AG04450 (cell line): ENCODE measurements at regions not wholly inside any gene's neighbourhood (a gene's known extent, or its start where the extent isn't known, plus 50 kb on each side); places are given as distances from the start of the nearest gene placed in this dataset.

ENCODE experiments used
- CTCF ChIA-PET: fragments of 300-600, 350-600 bp; formaldehyde crosslinking; extraction: SDS; loops from one replicate; lab custom pipeline; 2022; ENCODE audit warnings: antibody characterized with exemption, inconsistent platforms; lab: Charles Lee
- POLR2A ChIA-PET: fragments of 350-600 bp; formaldehyde crosslinking; extraction: SDS; loops from one replicate; lab custom pipeline; 2021; ENCODE audit warnings: antibody characterized with exemption, inconsistent platforms; lab: Yijun Ruan, JAX
- DNase-seq: peaks from one replicate; pipeline ENCODE4 v3.0.0-alpha.2; 2011; ENCODE audit warnings: low read depth, low spot score
- H3K27ac ChIP-seq: one replicate; pipeline ENCODE4 v1.5.1; 2012; ENCODE audit warnings: low read depth, low read length, control low read depth
- H3K27me3 ChIP-seq: one replicate; pipeline ENCODE4 v1.6.0; 2012; ENCODE audit warnings: low read length; ENCODE audit not compliant: control insufficient read depth, insufficient read depth
- H3K4me3 ChIP-seq: 2 replicates; pipeline ENCODE4 v1.5.1; 2011; ENCODE audit warnings: mild to moderate bottlenecking, low read depth, low read length, control low read depth
- H3K9me3 ChIP-seq: 2 replicates; pipeline ENCODE4 v1.5.1; 2012; ENCODE audit warnings: low read length; ENCODE audit not compliant: control insufficient read depth, insufficient read depth
- TF ChIP-seq, protein P1 (sequence below): IDR thresholded peaks from 2 replicates; pipeline ENCODE4 v1.5.1; 2011; ENCODE audit warnings: low read depth, low read length, control low read depth, inconsistent platforms

- no peak overlapping the region for H3K4me3 ChIP-seq
- TF ChIP-seq, protein P1, sequence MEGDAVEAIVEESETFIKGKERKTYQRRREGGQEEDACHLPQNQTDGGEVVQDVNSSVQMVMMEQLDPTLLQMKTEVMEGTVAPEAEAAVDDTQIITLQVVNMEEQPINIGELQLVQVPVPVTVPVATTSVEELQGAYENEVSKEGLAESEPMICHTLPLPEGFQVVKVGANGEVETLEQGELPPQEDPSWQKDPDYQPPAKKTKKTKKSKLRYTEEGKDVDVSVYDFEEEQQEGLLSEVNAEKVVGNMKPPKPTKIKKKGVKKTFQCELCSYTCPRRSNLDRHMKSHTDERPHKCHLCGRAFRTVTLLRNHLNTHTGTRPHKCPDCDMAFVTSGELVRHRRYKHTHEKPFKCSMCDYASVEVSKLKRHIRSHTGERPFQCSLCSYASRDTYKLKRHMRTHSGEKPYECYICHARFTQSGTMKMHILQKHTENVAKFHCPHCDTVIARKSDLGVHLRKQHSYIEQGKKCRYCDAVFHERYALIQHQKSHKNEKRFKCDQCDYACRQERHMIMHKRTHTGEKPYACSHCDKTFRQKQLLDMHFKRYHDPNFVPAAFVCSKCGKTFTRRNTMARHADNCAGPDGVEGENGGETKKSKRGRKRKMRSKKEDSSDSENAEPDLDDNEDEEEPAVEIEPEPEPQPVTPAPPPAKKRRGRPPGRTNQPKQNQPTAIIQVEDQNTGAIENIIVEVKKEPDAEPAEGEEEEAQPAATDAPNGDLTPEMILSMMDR: no peak
- no peak for DNase-seq
- ChIA-PET CTCF (no interaction called here), POLR2A (no interaction called here)
- H3K27me3 ChIP-seq: no peaks in the 10 kb centered on the region
- no peak overlapping the region for H3K27ac ChIP-seq
- peaks cover 3% of the 10 kb centered on the region; the same call in 1 of the 2 replicates for H3K9me3 ChIP-seq
Observed at GRCh38 chr4:45030059-45030458, 303.7 kb upstream of the GNPDA2 start.

GRCh38 chr4:45007508-45007907 is 281.2 kb upstream of the GNPDA2 start:
- POLR2A ChIA-PET: no interaction called here
- no peak for DNase-seq
- Histone ChIP-seq H3K27ac (no peak overlapping the region), H3K27me3 (no peaks in the 10 kb centered on the region), H3K9me3 (peaks cover 4% of the 10 kb centered on the region), H3K4me3 (no peak overlapping the region)
- CTCF ChIA-PET: no interaction called here
- TF ChIP-seq, protein P1: no peak

GRCh38 chr4:45006078-45006477 is 279.7 kb upstream of the GNPDA2 start:
- POLR2A ChIA-PET: no interaction called here
- Histone ChIP-seq H3K4me3 (no peak overlapping the region), H3K27ac (no peak overlapping the region), H3K27me3 (no peaks in the 10 kb centered on the region), H3K9me3 (peaks cover 4% of the 10 kb centered on the region)
- CTCF ChIA-PET: no interaction called here
- DNase-seq: no peak
- TF ChIP-seq, protein P1: no peak

DNA sequence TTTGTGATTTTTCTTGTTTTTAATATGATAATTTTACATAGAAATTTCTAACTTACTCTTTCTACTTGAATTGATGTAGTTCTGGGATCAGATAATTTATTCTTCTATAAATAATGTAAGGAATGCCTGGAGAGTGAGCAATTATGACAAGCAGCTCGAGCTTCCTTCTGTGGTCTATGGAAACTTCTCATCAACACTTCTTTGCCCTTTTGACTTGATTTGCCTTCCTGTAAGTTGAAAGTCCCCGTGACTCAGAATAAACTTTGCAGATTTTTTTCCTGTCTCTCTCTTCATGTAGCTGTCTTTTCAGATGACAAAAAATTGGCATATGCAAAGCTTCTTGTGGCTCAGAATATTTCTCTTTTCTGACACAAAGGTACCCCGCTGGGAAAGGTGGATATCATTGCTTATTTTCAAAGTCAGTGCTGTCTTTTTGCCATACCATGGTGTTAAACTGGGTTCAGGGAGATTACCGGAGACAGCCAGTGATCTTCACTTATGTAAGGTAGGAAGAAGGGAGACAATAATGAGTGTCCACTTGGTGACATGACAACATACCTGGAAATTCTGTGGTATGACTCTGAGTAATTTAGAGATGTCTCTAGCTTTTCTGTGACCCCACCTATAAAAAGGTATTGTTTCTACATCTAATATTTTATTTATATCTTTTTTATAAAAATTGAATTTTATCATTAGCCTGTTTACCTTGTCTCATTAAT is 278.6 kb upstream of the GNPDA2 start:
- ChIA-PET POLR2A (no interaction called here), CTCF (no interaction called here)
- H3K9me3 ChIP-seq: peaks cover 4% of the 10 kb centered on the region
- H3K27me3 ChIP-seq: no peaks in the 10 kb centered on the region
- TF ChIP-seq, protein P1: no peak
- H3K27ac ChIP-seq: no peak overlapping the region
- H3K4me3 ChIP-seq: no peak overlapping the region
- DNase-seq: no peak

DNA sequence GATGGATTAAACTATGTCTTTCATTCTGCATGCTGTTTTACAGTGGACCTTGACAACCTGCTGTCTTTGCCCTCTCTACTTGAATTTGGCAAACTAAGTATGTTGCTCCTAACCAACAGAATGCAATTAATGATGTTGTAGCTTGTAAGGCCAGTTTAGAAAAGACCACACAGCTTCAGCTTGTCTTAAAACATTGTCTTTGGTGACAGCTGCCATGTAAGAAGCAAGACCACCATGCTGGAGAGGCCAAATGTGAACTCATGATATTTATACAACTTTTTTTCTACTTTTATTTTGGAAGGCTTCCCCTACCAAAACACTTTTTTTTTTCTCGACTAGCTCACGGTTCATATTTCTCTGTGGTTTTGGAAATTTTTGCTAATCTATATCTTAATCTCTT is 278.0 kb upstream of the GNPDA2 start:
- TF ChIP-seq, protein P1: no peak
- Histone ChIP-seq H3K27ac (no peak overlapping the region), H3K4me3 (no peak overlapping the region), H3K9me3 (peaks cover 4% of the 10 kb centered on the region), H3K27me3 (no peaks in the 10 kb centered on the region)
- CTCF ChIA-PET: interaction anchor here (0.7 kb wide), 1 partner anchor 33 kb away, joined by 3 read pairs; no protein-coding TSS in a partner anchor
- POLR2A ChIA-PET: no interaction called here
- DNase-seq: no peak
